ENCODE measurements at regions not wholly inside any gene's neighbourhood (a gene's known extent, or its start where the extent isn't known, plus 50 kb on each side); places are given as distances from the start of the nearest gene placed in this dataset.

- Histone ChIP-seq H3K36me3 (ENCODE audit: control insufficient read depth in 2 of 2, extremely low read depth in 1 of 2, insufficient read depth in 2 of 2, low read length in 2 of 2) (no peaks in the 10 kb centered on the region), H3K9me1 (replicated peaks; ENCODE audit: control insufficient read depth, extremely low read depth, insufficient read depth, low read length) (no peaks in the 10 kb centered on the region), H3K4me3 (replicated peaks in 1 of 3; ENCODE audit: insufficient read depth in 1 of 3, low read depth in 1 of 3, low read length in 3 of 3) (no peak overlapping the region), H3K27ac (ENCODE audit: insufficient read depth, low read depth, low read length) (no peak overlapping the region), H3K27me3 (ENCODE audit: control insufficient read depth in 2 of 2, insufficient read depth in 2 of 2, low read length in 2 of 2) (no peaks in the 10 kb centered on the region), H3K9me3 (replicated peaks; ENCODE audit: control insufficient read depth, insufficient read depth, low read length) (no peaks in the 10 kb centered on the region), H3K9ac (replicated peaks; ENCODE audit: extremely low read depth, insufficient read depth, low read length) (no peak overlapping the region), H3K79me2 (ENCODE audit: control insufficient read depth, insufficient read depth, low read length) (no peaks in the 10 kb centered on the region), H3K4me1 (ENCODE audit: control insufficient read depth, extremely low read depth, insufficient read depth, low read length) (no peaks in the 10 kb centered on the region), H2AFZ (ENCODE audit: low read depth, low read length) (no peak overlapping the region), H3K4me2 (ENCODE audit: insufficient read depth, low read length) (no peak overlapping the region), H4K20me1 (replicated peaks; ENCODE audit: control insufficient read depth, extremely low read depth, insufficient read depth, low read length) (no peaks in the 10 kb centered on the region)
- FAIRE-seq (no peak), DNase-seq (ENCODE audit: low read depth, low spot score) (no peak)
- no TSS peak for BruUV-seq (replicated peaks)
- intact Hi-C loops (cut with micrococcal nuclease) (no loop called here), dilution Hi-C loops (cut with MboI; ENCODE audit: extremely low pct_ligation_motif_present, low sequenced_read_pairs) (no loop called here)
- ChIA-PET CTCF (no interaction called here), POLR2A (no interaction called here)
- TF ChIP-seq GATA2 (IDR thresholded peaks at IDR 0.05; ENCODE audit: insufficient read depth, insufficient read length, low read depth, low read length) (no peak), FOS (IDR thresholded peaks at IDR 0.05; ENCODE audit: borderline replicate concordance, insufficient read depth, low read length) (no peak), CTCF (IDR thresholded peaks at IDR 0.05; ENCODE audit: extremely low read depth in 1 of 2, insufficient read depth in 1 of 2, low read depth in 1 of 2, low read length in 2 of 2) (no peak), POLR2A (IDR thresholded peaks at IDR 0.05; ENCODE audit: low read depth, low read length) (no peak), POLR2AphosphoS5 (IDR thresholded peaks at IDR 0.05; ENCODE audit: insufficient read depth, low read depth, low read length) (no peak), JUN (IDR thresholded peaks at IDR 0.05; ENCODE audit: borderline replicate concordance, insufficient read depth, insufficient read length, low read depth) (no peak), MYC (IDR thresholded peaks at IDR 0.05; ENCODE audit: low read depth, low read length) (no peak), EZH2 (IDR thresholded peaks at IDR 0.05; ENCODE audit: borderline replicate concordance, low read depth, low read length, severe bottlenecking) (no peak), MAX (IDR thresholded peaks at IDR 0.05; ENCODE audit: insufficient read depth, insufficient read length) (no peak)
These were observed 203.6 kb upstream of the SETMAR start for GRCh38 chr3:4099607-4100006.
